ENCODE measurements at regions not wholly inside any gene's neighbourhood (a gene's known extent, or its start where the extent isn't known, plus 50 kb on each side); places are given as distances from the start of the nearest gene placed in this dataset.

- Histone ChIP-seq H3K18ac (ENCODE audit: low read length) (no peak overlapping the region), H3K23ac (ENCODE audit: low read depth, low read length, poor library complexity) (no peak overlapping the region), H3K4me1 (ENCODE audit: control insufficient read depth in 2 of 2, insufficient read depth in 1 of 2, low read depth in 1 of 2, low read length in 2 of 2) (no peaks in the 10 kb centered on the region), H3K36me3 (replicated peaks in 1 of 2; ENCODE audit: control insufficient read depth in 2 of 2, insufficient read depth in 2 of 2, low read length in 2 of 2) (no peaks in the 10 kb centered on the region), H4K91ac (ENCODE audit: low read depth, low read length, poor library complexity) (no peak overlapping the region), H3K4me3 (ENCODE audit: low read length in 2 of 2) (no peak overlapping the region), H3K27me3 (ENCODE audit: control insufficient read depth in 3 of 3, insufficient read depth in 3 of 3, low read depth in 1 of 3, low read length in 3 of 3) (no peaks in the 10 kb centered on the region), H2BK5ac (ENCODE audit: low read length) (no peak overlapping the region), H2BK15ac (ENCODE audit: low read length) (no peak overlapping the region), H3K9ac (ENCODE audit: low read depth, low read length, poor library complexity) (no peak overlapping the region), H4K8ac (ENCODE audit: low read depth, low read length) (no peak overlapping the region), H3K79me1 (ENCODE audit: low read depth, low read length) (no peaks in the 10 kb centered on the region), H3K9me3 (replicated peaks in 1 of 2; ENCODE audit: control insufficient read depth in 2 of 2, insufficient read depth in 1 of 2, low read depth in 1 of 2, low read length in 2 of 2) (no peaks in the 10 kb centered on the region), H2AK5ac (ENCODE audit: low read depth, low read length) (no peak overlapping the region), H3K4me2 (ENCODE audit: insufficient read depth, low read length, poor library complexity, severe bottlenecking) (no peak overlapping the region), H3K14ac (ENCODE audit: low read length) (no peak overlapping the region), H2BK120ac (ENCODE audit: low read depth, low read length) (no peak overlapping the region), H3K27ac (replicated peaks; ENCODE audit: low read length) (no peak overlapping the region), H2BK12ac (ENCODE audit: low read length) (no peak overlapping the region), H2AFZ (ENCODE audit: low read length) (no peak overlapping the region), H3K4ac (ENCODE audit: low read length) (no peak overlapping the region)
- no peak for DNase-seq (ENCODE audit: low spot score)
- WGBS, 2 donors (ENCODE audit: extremely low coverage in 2 of 2, insufficient read length in 2 of 2, insufficient replicate concordance in 1 of 2): no CpG with 5 or more reads among the region's 1 CpG
These were observed 1146.9 kb downstream of the PDHA2 start for GRCh38 chr4:96986816-96987215.

DNA sequence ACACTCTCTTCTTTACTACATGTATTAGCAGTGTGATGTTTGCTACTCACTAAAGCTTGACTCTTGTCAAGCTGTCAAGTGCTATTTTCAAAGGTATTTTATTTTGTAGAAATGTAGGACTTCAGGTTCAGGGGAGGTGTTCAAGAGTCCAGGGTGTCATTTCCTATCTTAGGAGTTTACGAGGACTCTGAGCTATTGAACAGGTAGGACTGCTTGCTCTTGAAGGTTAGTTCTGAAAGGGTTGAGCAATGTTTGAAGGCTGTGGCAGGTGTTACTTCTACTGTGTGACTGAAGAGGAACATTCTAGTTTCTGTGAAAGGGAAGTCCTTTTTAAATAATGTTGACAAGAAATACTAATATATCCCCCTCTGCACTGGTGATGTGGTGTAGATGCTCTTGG, 1151.2 kb downstream of the PDHA2 start:
- Histone ChIP-seq H3K23ac (ENCODE audit: low read depth, low read length, poor library complexity) (no peak overlapping the region), H2BK120ac (ENCODE audit: low read depth, low read length) (no peak overlapping the region), H3K14ac (ENCODE audit: low read length) (no peak overlapping the region), H3K27me3 (ENCODE audit: control insufficient read depth in 3 of 3, insufficient read depth in 3 of 3, low read depth in 1 of 3, low read length in 3 of 3) (no peaks in the 10 kb centered on the region), H3K4me3 (ENCODE audit: low read length in 2 of 2) (no peak overlapping the region), H4K91ac (ENCODE audit: low read depth, low read length, poor library complexity) (no peak overlapping the region), H3K4me1 (ENCODE audit: control insufficient read depth in 2 of 2, insufficient read depth in 1 of 2, low read depth in 1 of 2, low read length in 2 of 2) (peaks cover 3 to 9% of the 10 kb centered on the region in 2 donors), H3K4me2 (ENCODE audit: insufficient read depth, low read length, poor library complexity, severe bottlenecking) (no peak overlapping the region), H2AK5ac (ENCODE audit: low read depth, low read length) (no peak overlapping the region), H3K4ac (ENCODE audit: low read length) (no peak overlapping the region), H2BK15ac (ENCODE audit: low read length) (no peak overlapping the region), H4K8ac (ENCODE audit: low read depth, low read length) (no peak overlapping the region), H3K18ac (ENCODE audit: low read length) (no peak overlapping the region), H2BK5ac (ENCODE audit: low read length) (no peak overlapping the region), H2AFZ (ENCODE audit: low read length) (no peak overlapping the region), H3K79me1 (ENCODE audit: low read depth, low read length) (no peaks in the 10 kb centered on the region), H3K9me3 (replicated peaks in 1 of 2; ENCODE audit: control insufficient read depth in 2 of 2, insufficient read depth in 1 of 2, low read depth in 1 of 2, low read length in 2 of 2) (no peaks in the 10 kb centered on the region), H2BK12ac (ENCODE audit: low read length) (no peak overlapping the region), H3K9ac (ENCODE audit: low read depth, low read length, poor library complexity) (no peak overlapping the region), H3K36me3 (replicated peaks in 1 of 2; ENCODE audit: control insufficient read depth in 2 of 2, insufficient read depth in 2 of 2, low read length in 2 of 2) (no peaks in the 10 kb centered on the region), H3K27ac (replicated peaks; ENCODE audit: low read length) (no peak overlapping the region)
- DNase-seq (ENCODE audit: low spot score): no peak
- no CpG with 5 or more reads among the region's 1 CpG for WGBS, 2 donors (ENCODE audit: extremely low coverage in 2 of 2, insufficient read length in 2 of 2, insufficient replicate concordance in 1 of 2)

GRCh38 chr4:96992443-96992842, 1150.8 kb downstream of the STPG2 start:
- WGBS, 2 donors (ENCODE audit: extremely low coverage in 2 of 2, insufficient read length in 2 of 2, insufficient replicate concordance in 1 of 2): no CpG with 5 or more reads among the region's 4 CpGs
- H4K8ac ChIP-seq (ENCODE audit: low read depth, low read length): no peak overlapping the region
- no peak overlapping the region for H3K27ac ChIP-seq (replicated peaks; ENCODE audit: low read length)
- H2AFZ ChIP-seq (ENCODE audit: low read length): no peak overlapping the region
- H2AK5ac ChIP-seq (ENCODE audit: low read depth, low read length): no peak overlapping the region
- no peak overlapping the region for H3K4me2 ChIP-seq (ENCODE audit: insufficient read depth, low read length, poor library complexity, severe bottlenecking)
- no peak overlapping the region for H2BK5ac ChIP-seq (ENCODE audit: low read length)
- H3K9me3 ChIP-seq (replicated peaks in 1 of 2; ENCODE audit: control insufficient read depth in 2 of 2, insufficient read depth in 1 of 2, low read depth in 1 of 2, low read length in 2 of 2): no peaks in the 10 kb centered on the region
- no peak overlapping the region for H2BK15ac ChIP-seq (ENCODE audit: low read length)
- no peaks in the 10 kb centered on the region for H3K36me3 ChIP-seq (replicated peaks in 1 of 2; ENCODE audit: control insufficient read depth in 2 of 2, insufficient read depth in 2 of 2, low read length in 2 of 2)
- H3K9ac ChIP-seq (ENCODE audit: low read depth, low read length, poor library complexity): no peak overlapping the region
- H3K4me1 ChIP-seq (ENCODE audit: control insufficient read depth in 2 of 2, insufficient read depth in 1 of 2, low read depth in 1 of 2, low read length in 2 of 2): peaks cover 3 to 9% of the 10 kb centered on the region in 2 donors
- H2BK12ac ChIP-seq (ENCODE audit: low read length): no peak overlapping the region
- H3K27me3 ChIP-seq (ENCODE audit: control insufficient read depth in 3 of 3, insufficient read depth in 3 of 3, low read depth in 1 of 3, low read length in 3 of 3): no peaks in the 10 kb centered on the region
- H3K14ac ChIP-seq (ENCODE audit: low read length): no peak overlapping the region
- H3K4me3 ChIP-seq (ENCODE audit: low read length in 2 of 2): no peak overlapping the region
- no peak overlapping the region for H4K91ac ChIP-seq (ENCODE audit: low read depth, low read length, poor library complexity)
- no peak overlapping the region for H2BK120ac ChIP-seq (ENCODE audit: low read depth, low read length)
- no peak overlapping the region for H3K23ac ChIP-seq (ENCODE audit: low read depth, low read length, poor library complexity)
- no peaks in the 10 kb centered on the region for H3K79me1 ChIP-seq (ENCODE audit: low read depth, low read length)
- no peak overlapping the region for H3K18ac ChIP-seq (ENCODE audit: low read length)
- no peak overlapping the region for H3K4ac ChIP-seq (ENCODE audit: low read length)
- DNase-seq (ENCODE audit: low spot score): no peak

DNA sequence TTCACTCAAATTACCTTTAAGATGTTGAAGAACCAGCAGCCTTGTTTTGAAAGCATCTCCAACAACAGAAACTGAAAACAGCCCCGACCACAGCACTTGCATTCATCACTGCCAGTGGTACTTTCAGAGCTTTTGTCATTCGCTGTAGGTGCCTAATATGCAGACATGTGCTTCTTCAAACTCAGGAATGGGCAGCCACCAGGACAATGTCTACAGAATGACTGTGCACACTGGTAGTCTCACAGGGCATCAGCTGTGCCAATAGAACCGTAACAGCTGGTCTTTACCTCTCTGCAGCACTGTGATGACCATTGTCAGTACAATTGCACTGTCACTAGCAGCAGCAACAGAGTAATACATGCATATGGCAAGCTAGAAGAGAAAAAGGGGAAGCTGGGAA, 1149.7 kb downstream of the STPG2 start:
- DNase-seq (ENCODE audit: low spot score): no peak

More for the DNA sequence above, 1149.7 kb downstream of the STPG2 start:
- H4K8ac ChIP-seq (ENCODE audit: low read depth, low read length): no peak overlapping the region
- no peak overlapping the region for H3K23ac ChIP-seq (ENCODE audit: low read depth, low read length, poor library complexity)
- H3K4me3 ChIP-seq (ENCODE audit: low read length in 2 of 2): no peak overlapping the region
- no peak overlapping the region for H2BK12ac ChIP-seq (ENCODE audit: low read length)
- no peak overlapping the region for H3K18ac ChIP-seq (ENCODE audit: low read length)
- no peak overlapping the region for H2AK5ac ChIP-seq (ENCODE audit: low read depth, low read length)
- no peak overlapping the region for H2BK5ac ChIP-seq (ENCODE audit: low read length)
- H3K14ac ChIP-seq (ENCODE audit: low read length): no peak overlapping the region
- H3K4me1 ChIP-seq (ENCODE audit: control insufficient read depth in 2 of 2, insufficient read depth in 1 of 2, low read depth in 1 of 2, low read length in 2 of 2): peaks cover 3 to 9% of the 10 kb centered on the region in 2 donors
- H2BK120ac ChIP-seq (ENCODE audit: low read depth, low read length): no peak overlapping the region
- no CpG with 5 or more reads among the region's 3 CpGs for WGBS, 2 donors (ENCODE audit: extremely low coverage in 2 of 2, insufficient read length in 2 of 2, insufficient replicate concordance in 1 of 2)
- H3K79me1 ChIP-seq (ENCODE audit: low read depth, low read length): no peaks in the 10 kb centered on the region
- no peak overlapping the region for H3K4ac ChIP-seq (ENCODE audit: low read length)
- H3K36me3 ChIP-seq (replicated peaks in 1 of 2; ENCODE audit: control insufficient read depth in 2 of 2, insufficient read depth in 2 of 2, low read length in 2 of 2): no peaks in the 10 kb centered on the region
- no peaks in the 10 kb centered on the region for H3K27me3 ChIP-seq (ENCODE audit: control insufficient read depth in 3 of 3, insufficient read depth in 3 of 3, low read depth in 1 of 3, low read length in 3 of 3)
- no peak overlapping the region for H2BK15ac ChIP-seq (ENCODE audit: low read length)
- H3K9ac ChIP-seq (ENCODE audit: low read depth, low read length, poor library complexity): no peak overlapping the region
- H3K9me3 ChIP-seq (replicated peaks in 1 of 2; ENCODE audit: control insufficient read depth in 2 of 2, insufficient read depth in 1 of 2, low read depth in 1 of 2, low read length in 2 of 2): no peaks in the 10 kb centered on the region
- no peak overlapping the region for H4K91ac ChIP-seq (ENCODE audit: low read depth, low read length, poor library complexity)
- H2AFZ ChIP-seq (ENCODE audit: low read length): peak overlapping the region; percentile 47
- no peak overlapping the region for H3K4me2 ChIP-seq (ENCODE audit: insufficient read depth, low read length, poor library complexity, severe bottlenecking)
- no peak overlapping the region for H3K27ac ChIP-seq (replicated peaks; ENCODE audit: low read length)
